Activated T-helper 1 cell treated with anti-CD3 and anti-CD28 coated beads, Interleukin-2, amount 50 U/mL, for 16 hours (primary cell): ENCODE measurements at regions not wholly inside any gene's neighbourhood (a gene's known extent, or its start where the extent isn't known, plus 50 kb on each side); places are given as distances from the start of the nearest gene placed in this dataset.

Experiments
- DNase-seq, 2 donors: peaks; one replicate each; pipeline ENCODE4 v3.0.0-alpha.2; 2020; ENCODE audit warnings: low read depth in 1 of 2, low spot score in 1 of 2

DNA sequence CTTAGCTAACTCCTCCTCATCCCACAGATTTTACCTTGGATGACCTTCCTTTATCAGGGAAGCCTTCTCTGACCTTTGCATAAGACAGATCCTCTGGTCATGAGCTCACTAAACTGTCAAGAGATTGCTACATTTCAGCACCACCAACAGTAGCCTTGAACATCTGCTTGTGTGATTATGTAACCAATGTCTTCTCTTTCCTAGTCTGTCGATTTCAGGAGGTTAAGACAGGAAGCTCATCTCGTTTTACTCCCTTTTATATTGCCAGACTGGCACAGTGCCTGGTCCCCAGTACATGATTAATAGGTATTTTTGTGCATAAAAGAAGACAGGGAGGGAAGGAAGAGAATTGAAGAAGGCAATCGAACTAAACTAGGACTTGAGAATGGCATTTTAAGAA, 1697.7 kb downstream of the EFNB2 start:
- no peak for DNase-seq

GRCh38 chr13:104833221-104833620, 1702.2 kb downstream of the EFNB2 start:
- DNase-seq = no peak

DNA sequence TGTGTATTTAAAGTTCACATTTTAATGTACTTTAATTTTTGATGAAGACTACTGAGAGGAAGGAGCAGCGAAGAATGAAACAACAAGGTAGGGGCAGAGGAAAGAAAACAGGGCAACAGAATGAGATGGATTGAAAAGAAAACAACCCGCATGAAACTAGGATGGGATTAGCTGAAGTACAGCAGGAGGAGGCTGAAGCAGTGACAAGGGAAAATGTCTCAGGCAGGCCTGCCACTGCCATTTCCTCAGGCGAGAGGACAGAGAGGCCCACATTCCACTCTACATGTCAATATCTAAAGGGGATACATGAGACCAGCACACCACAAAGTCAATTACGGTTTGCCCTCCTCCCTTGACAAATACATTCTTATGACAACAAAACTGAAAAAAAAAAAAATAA, 1703.2 kb downstream of the EFNB2 start:
- no peak for DNase-seq

DNA sequence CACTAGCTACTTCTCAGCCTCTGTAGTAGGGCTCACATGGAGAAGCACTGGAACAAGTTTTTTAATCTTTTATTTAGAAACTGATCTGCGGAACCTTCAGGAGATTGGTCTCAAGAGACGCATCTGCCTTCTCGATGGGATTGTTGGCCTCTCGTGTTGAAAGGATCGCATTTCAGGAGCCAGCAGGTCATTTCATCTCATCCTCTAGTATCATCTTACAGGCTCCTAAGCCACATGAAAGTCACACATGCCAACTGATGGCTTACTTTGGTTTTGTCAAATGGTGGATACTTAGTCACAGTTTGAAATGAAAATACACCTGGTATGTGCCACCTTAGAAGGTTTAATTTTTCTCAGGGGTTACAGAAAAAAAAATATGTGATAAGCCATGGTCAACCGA, 1703.6 kb downstream of the EFNB2 start:
- no peak for DNase-seq

GRCh38 chr13:104823709-104824108, 1711.8 kb downstream of the EFNB2 start:
- no peak for DNase-seq

DNA sequence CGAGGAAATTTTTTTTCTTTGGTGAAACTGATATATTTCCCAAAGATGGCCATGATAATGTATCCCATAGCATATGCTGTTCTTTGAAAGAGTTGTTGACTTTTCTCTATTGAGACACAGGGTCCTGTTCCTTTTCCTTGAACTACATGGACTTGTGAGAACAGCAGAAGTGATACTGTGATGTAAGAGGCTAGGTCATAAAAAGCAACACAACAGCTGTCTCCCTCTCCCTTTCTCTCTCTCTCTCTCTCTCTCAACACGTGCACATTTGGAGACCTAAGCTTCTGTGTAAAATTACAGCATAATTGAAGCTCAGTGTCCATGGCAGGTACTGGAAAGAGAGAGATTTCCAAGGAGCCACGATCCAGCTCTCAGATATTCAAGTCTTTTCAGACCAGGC, 1712.4 kb downstream of the EFNB2 start:
- no peak for DNase-seq

- no peak for DNase-seq
Measured at GRCh38 chr13:104817271-104817670, 1718.2 kb downstream of the EFNB2 start.

GRCh38 chr13:104816726-104817125, 1718.7 kb downstream of the EFNB2 start:
- DNase-seq = no peak

GRCh38 chr13:104810242-104810641, 1725.2 kb downstream of the EFNB2 start:
- DNase-seq = no peak

DNA sequence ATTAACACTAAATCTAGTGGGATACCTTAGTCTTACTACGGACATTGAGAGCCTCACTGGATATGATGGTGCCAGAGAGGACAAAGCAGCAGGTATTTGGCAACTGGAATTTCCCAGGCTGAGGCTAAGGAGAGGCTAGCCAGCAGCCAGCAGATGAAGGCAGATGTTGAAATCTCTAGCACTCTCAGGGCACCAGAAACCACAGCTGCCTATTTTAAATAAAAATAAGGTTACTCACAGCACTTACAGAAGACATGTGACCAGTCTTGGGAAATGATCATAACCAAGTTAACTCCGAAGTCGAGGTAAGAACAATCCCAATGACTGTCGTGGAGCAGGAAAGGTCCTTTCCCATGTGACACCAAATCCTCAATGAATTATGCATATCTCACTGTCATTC, 1726.0 kb downstream of the EFNB2 start:
- no peak for DNase-seq

DNA sequence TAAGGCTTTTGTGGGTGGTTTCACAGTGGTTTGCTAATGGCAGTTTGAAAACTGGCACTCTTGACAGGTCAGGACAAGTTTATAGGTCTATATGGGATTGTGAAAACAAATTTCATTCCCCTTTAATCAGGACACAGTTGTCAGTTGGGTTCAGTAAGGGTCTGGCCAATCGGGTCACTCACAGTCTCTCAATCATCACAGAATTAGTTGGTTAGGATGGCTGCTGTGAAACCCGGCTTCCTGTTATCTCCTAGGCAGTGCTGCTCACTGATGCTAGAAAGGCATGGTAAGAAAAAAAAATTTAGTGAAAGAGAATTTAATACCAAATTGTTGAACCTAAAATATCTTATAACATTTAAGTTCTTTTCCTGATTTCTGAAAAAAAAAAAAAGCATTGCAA, 1730.1 kb downstream of the EFNB2 start:
- no peak for DNase-seq

DNA sequence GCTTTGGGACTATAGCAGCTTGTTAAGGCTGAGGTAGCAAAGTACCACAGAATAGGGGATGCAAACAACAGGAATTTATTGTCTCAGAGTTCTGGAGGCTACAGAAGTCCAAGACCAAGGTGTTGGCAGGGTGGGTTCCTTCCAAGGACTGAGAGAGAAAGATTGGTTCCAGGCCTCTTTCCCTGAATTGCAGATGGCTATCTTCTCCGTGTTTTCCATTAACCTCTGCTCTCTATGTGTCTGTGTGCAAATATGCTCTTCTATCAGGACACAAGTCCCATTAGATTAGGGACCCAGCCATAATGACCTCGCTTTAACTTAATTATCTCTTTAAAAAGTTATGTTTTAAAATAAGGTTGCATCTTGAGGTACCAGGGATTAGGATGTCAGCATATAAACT, 1732.9 kb upstream of the SLC10A2 start:
- DNase-seq = no peak

GRCh38 chr13:104798486-104798885, 1732.3 kb upstream of the SLC10A2 start:
- no peak for DNase-seq

DNA sequence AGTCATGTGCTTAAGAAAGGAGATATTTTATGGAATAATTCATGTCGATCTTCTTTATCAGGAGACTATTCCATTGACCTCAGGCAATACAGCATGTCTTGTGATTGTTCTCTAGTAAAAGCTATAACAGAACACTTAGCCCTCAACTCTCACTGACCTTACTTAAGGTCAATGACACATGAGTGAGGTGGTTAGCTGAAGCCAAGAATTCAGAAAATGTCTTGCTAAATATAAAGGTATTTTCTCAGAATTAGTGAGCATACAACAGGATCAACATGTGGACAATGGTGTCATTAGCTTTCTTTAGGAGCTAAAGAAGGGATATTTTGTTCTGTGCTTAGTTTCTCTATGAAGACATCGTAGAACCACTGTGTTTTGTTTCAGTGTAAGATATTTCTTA, 1730.4 kb upstream of the SLC10A2 start:
- DNase-seq = no peak

- no peak for DNase-seq
Measured at GRCh38 chr13:104785952-104786351, 1719.7 kb upstream of the SLC10A2 start.

DNA sequence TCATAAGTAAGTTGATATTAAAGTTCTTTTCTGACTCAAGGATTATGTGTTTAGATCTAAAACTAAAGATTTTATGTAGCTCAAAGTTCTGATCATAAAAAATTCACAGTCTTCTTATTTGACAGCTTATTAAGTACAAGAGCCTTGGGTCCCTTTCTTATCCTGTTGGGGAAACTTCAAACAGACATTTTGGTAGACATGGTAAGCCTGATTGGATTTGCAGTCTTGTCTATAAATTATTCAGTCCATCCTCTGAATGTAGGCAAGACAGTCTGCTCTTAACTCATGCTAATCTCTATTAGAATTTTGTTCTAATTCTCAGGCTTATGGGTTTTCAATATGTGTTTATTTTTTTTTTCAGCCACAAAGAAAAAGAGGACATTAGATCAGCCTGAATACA, 1718.7 kb upstream of the SLC10A2 start:
- DNase-seq = no peak

GRCh38 chr13:104782741-104783140, 1716.5 kb upstream of the SLC10A2 start:
- no peak for DNase-seq

GRCh38 chr13:104779311-104779993, 1713.2 kb upstream of the SLC10A2 start:
- no peak for DNase-seq

DNA sequence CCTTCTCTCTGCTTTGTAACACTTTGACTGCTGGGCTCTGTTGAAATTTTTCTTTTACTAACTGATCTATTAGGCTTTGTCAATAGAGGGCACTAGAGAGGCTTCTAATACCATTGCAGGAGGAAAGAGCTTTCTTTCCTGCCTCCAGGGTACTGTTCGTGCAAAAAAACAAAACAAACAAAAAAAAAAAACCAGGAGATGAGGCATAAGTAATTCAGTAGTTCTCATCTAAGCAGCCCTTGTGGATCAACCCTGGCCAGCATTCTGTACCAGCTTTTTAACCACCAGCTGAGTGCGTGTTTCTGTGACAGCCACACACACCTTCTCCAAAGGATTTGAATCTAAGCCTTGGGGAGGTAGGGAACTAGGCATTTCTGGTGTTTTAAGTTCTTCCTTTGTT, 1707.6 kb upstream of the SLC10A2 start:
- DNase-seq = no peak

DNA sequence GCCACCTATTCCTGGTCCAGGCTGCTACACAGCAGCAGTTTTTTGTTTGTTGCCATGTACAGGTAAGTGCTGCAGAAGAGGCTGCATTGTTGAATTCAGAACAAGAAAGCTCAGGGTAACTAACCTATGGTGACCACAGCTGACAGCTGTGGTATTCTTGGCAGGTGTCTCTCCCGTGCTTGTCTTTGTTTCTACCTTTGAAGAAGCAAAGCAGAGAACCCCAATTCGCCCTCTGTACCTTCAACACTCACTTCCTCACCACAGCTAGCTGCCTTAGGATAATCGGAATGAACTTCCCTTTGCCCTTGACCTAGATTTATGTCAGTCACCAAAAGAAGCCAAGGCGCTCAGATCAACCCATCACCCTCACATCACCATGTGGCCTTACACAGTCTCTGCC, 1703.3 kb upstream of the SLC10A2 start:
- no peak for DNase-seq

DNA sequence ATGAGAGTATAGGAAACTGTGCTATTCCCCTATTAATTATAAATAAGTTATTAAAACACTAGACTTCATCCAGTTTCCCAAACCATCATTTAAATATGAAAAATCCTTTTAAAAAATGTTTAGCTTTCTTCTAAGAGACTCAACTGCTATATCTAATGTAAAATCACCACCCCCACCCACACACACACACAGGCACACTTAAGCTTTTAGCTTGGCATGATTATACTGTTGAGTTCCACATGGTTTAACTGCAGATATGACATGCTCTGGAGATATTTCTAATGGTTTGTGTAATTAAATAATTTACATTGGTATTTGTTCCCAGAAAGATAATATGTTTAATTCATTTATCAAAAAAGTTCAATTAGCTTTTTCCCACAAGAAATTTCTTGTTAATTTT, 1700.1 kb upstream of the SLC10A2 start:
- no peak for DNase-seq

- DNase-seq = no peak
Measured at GRCh38 chr13:104764600-104764999, 1698.4 kb upstream of the SLC10A2 start.

GRCh38 chr13:104759069-104759468, 1692.9 kb upstream of the SLC10A2 start:
- no peak for DNase-seq

DNA sequence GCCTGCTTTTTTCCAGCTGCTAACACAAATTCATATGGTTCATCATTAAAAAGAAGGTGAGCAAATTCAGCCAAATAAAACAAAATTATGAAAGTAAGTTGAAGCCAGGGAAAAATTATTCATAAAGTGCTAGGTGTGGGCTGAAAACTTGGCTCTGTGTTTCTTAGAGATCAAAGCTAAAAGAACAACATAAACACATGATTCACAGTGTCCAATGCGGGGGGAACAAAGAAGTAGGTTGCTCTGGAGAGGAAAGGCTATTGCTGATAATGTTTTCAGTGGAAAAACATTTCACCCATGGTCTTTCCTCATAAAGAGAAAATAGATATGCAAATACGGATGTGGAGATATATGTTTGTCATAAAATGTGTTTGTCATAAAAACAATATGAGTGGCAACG, 1691.5 kb upstream of the SLC10A2 start:
- no peak for DNase-seq
